ENCODE measurements at regions not wholly inside any gene's neighbourhood (a gene's known extent, or its start where the extent isn't known, plus 50 kb on each side); places are given as distances from the start of the nearest gene placed in this dataset.

- TF ChIP-seq CTCF (conservative IDR thresholded peaks at IDR 0.05), result no peak
- no peak overlapping the region for H3K27ac ChIP-seq
Measured at GRCh38 chr12:24470050-24470449, 478.9 kb downstream of the BCAT1 start.

- no peak for TF ChIP-seq CTCF (conservative IDR thresholded peaks at IDR 0.05)
- no peak overlapping the region for H3K27ac ChIP-seq
Measured at GRCh38 chr12:24469089-24469488, 479.8 kb downstream of the BCAT1 start.

GRCh38 chr12:24467226-24467625, 481.7 kb downstream of the BCAT1 start:
- TF ChIP-seq CTCF (conservative IDR thresholded peaks at IDR 0.05), result no peak
- no peak overlapping the region for H3K27ac ChIP-seq

- H3K27ac ChIP-seq, result no peak overlapping the region
- TF ChIP-seq CTCF (conservative IDR thresholded peaks at IDR 0.05), result no peak
Measured at GRCh38 chr12:24463375-24463774, 485.5 kb downstream of the BCAT1 start.

GRCh38 chr12:24462946-24463345, 486.0 kb downstream of the BCAT1 start:
- TF ChIP-seq CTCF (conservative IDR thresholded peaks at IDR 0.05), result no peak
- no peak overlapping the region for H3K27ac ChIP-seq

GRCh38 chr12:24460506-24460905, 488.4 kb downstream of the BCAT1 start:
- H3K27ac ChIP-seq, result no peak overlapping the region
- TF ChIP-seq CTCF (conservative IDR thresholded peaks at IDR 0.05), result no peak

GRCh38 chr12:24460099-24460498, 488.8 kb downstream of the BCAT1 start:
- H3K27ac ChIP-seq, result no peak overlapping the region
- TF ChIP-seq CTCF (conservative IDR thresholded peaks at IDR 0.05), result no peak

GRCh38 chr12:24455811-24456210, 493.1 kb downstream of the BCAT1 start:
- no peak overlapping the region for H3K27ac ChIP-seq
- no peak for TF ChIP-seq CTCF (conservative IDR thresholded peaks at IDR 0.05)

Data from VCaP (cell line).